Tibial artery (tissue), 4 donors: ENCODE measurements at regions not wholly inside any gene's neighbourhood (a gene's known extent, or its start where the extent isn't known, plus 50 kb on each side); places are given as distances from the start of the nearest gene placed in this dataset.

Source experiments
- DNase-seq, 2 donors: peaks; one replicate each; pipeline ENCODE4 v3.0.0-alpha.2; 2019
- H3K27ac ChIP-seq, 2 donors: fragments of 200-600 bp; sonication (generic) in 1 of 2; 1 replicate in 1 of 2; 2 replicates in 1 of 2; pipeline ENCODE4 v1.5.1; 2018 to 2019; ENCODE audit warnings: mild to moderate bottlenecking in 1 of 2
- H3K27me3 ChIP-seq, 2 donors: fragments of 200-600 bp; sonication (generic) in 1 of 2; one replicate each; pipeline versions ENCODE4 v1.5.1 to v1.6.0; 2016 to 2019
- H3K36me3 ChIP-seq, 3 donors: fragments of 200-600 bp; sonication (generic) in 2 of 3; one replicate each; pipeline ENCODE4 v1.5.1; 2016 to 2019; ENCODE audit warnings: mild to moderate bottlenecking in 2 of 3
- H3K4me1 ChIP-seq, 4 donors: fragments of 200-600 bp; sonication (generic) in 2 of 4; 1 replicate in 3 of 4; 2 replicates in 1 of 4; pipeline ENCODE4 v1.5.1; 2016 to 2019
- H3K4me3 ChIP-seq, 2 donors: fragments of 200-600 bp; sonication (generic) in 1 of 2; 1 replicate in 1 of 2; 2 replicates in 1 of 2; pipeline ENCODE4 v1.5.1; 2018 to 2019; ENCODE audit warnings: mild to moderate bottlenecking in 2 of 2
- H3K9me3 ChIP-seq, 3 donors: fragments of 200-600 bp; sonication (generic) in 1 of 3; one replicate each; pipeline ENCODE4 v1.5.1; 2016 to 2019
- CTCF ChIP-seq, 2 experiments: fragments of 200-600 bp in 1 of 2; fragments of 450-650 bp in 1 of 2; IDR thresholded peaks; one replicate each; pipeline ENCODE4 v1.5.1; 2017 to 2019; ENCODE audit warnings: antibody characterized with exemption in 2 of 2, mild to moderate bottlenecking in 1 of 2, moderate library complexity in 1 of 2
- intact Hi-C: fragments of 100-400 bp; cut with DNase I; formaldehyde crosslinking; loops from one replicate; pipeline ENCODE4 v1.15.0; 2023; ENCODE audit warnings: low total_unique reads

GRCh38 chr7:21281193-21281592 is 146.7 kb upstream of the SP4 start:
- no peak for DNase-seq
- no peaks in the 10 kb centered on the region for H3K4me1 ChIP-seq
- no peaks in the 10 kb centered on the region for H3K27me3 ChIP-seq
- no peaks in the 10 kb centered on the region for H3K36me3 ChIP-seq
- H3K9me3 ChIP-seq = no peaks in the 10 kb centered on the region
- H3K4me3 ChIP-seq = no peak overlapping the region
- intact Hi-C loops = no loop called here
- H3K27ac ChIP-seq = no peak overlapping the region
- no peak for TF ChIP-seq CTCF (IDR thresholded peaks at IDR 0.05)

GRCh38 chr7:21293771-21294170 is 134.1 kb upstream of the SP4 start:
- H3K9me3 ChIP-seq = no peaks in the 10 kb centered on the region
- H3K4me1 ChIP-seq = no peaks in the 10 kb centered on the region
- H3K4me3 ChIP-seq = no peak overlapping the region
- H3K27me3 ChIP-seq = no peaks in the 10 kb centered on the region
- no peaks in the 10 kb centered on the region for H3K36me3 ChIP-seq
- no peak overlapping the region for H3K27ac ChIP-seq
- no peak for TF ChIP-seq CTCF (IDR thresholded peaks at IDR 0.05)
- intact Hi-C loops = no loop called here
- DNase-seq = no peak

- H3K27ac ChIP-seq = no peak overlapping the region
- no peak for TF ChIP-seq CTCF (IDR thresholded peaks at IDR 0.05)
- no peak for DNase-seq
- no peaks in the 10 kb centered on the region for H3K9me3 ChIP-seq
- H3K36me3 ChIP-seq = no peaks in the 10 kb centered on the region
- H3K27me3 ChIP-seq = no peaks in the 10 kb centered on the region
- H3K4me1 ChIP-seq = no peaks in the 10 kb centered on the region
- H3K4me3 ChIP-seq = no peak overlapping the region
- intact Hi-C loops = no loop called here
Measured at GRCh38 chr7:21299766-21300165, 128.1 kb upstream of the SP4 start.

- Histone ChIP-seq H3K9me3 (no peaks in the 10 kb centered on the region), H3K27me3 (no peaks in the 10 kb centered on the region), H3K36me3 (no peaks in the 10 kb centered on the region), H3K27ac (no peak overlapping the region), H3K4me3 (no peak overlapping the region), H3K4me1 (no peaks in the 10 kb centered on the region)
- intact Hi-C loops = no loop called here
- no peak for TF ChIP-seq CTCF (IDR thresholded peaks at IDR 0.05)
- no peak for DNase-seq
Measured at GRCh38 chr7:21300692-21301091, 127.2 kb upstream of the SP4 start.

- Histone ChIP-seq H3K27me3 (no peaks in the 10 kb centered on the region), H3K27ac (no peak overlapping the region), H3K4me3 (no peak overlapping the region), H3K9me3 (no peaks in the 10 kb centered on the region), H3K36me3 (no peaks in the 10 kb centered on the region), H3K4me1 (no peaks in the 10 kb centered on the region)
- intact Hi-C loops = no loop called here
- no peak for DNase-seq
- no peak for TF ChIP-seq CTCF (IDR thresholded peaks at IDR 0.05)
Measured at GRCh38 chr7:21304808-21305375, 123.0 kb upstream of the SP4 start.
